ENCODE measurements at regions not wholly inside any gene's neighbourhood (a gene's known extent, or its start where the extent isn't known, plus 50 kb on each side); places are given as distances from the start of the nearest gene placed in this dataset.
"Not testable (repeated sequence)": the region's sequence is repeated elsewhere in the genome, so short reads cannot be mapped to it uniquely, and the experiment has no call there.

- intact Hi-C loops (cut with DNase I; ENCODE audit: low total_unique reads) (no loop called here), in situ Hi-C loops (cut with MboI; ENCODE audit: low sequenced_read_pairs in 4 of 4) (no loop called here)
- no peak for TF ChIP-seq CTCF (IDR thresholded peaks at IDR 0.05 in 4 of 5, conservative IDR thresholded peaks at IDR 0.05 in 1 of 5)
- TF ChIP-seq POLR2A (IDR thresholded peaks at IDR 0.05): no peak
- DNase-seq (no peak), ATAC-seq (no peak)
- no peaks in the 10 kb centered on the region for H3K36me3 ChIP-seq
- H3K27me3 ChIP-seq: no peaks in the 10 kb centered on the region
- H3K4me3 ChIP-seq: no peak overlapping the region
- H3K27ac ChIP-seq: no peak overlapping the region
- H3K4me1 ChIP-seq: peaks cover 0 to 3% of the 10 kb centered on the region in 2 donors
- H3K9me3 ChIP-seq: no peaks in the 10 kb centered on the region
Measured at GRCh38 chr7:32676249-32676941, 181.1 kb downstream of the AVL9 start.

GRCh38 chr7:32673275-32673983 is 178.1 kb downstream of the AVL9 start:
- Histone ChIP-seq H3K4me1 (peaks cover 3 to 4% of the 10 kb centered on the region in 2 donors), H3K27me3 (no peaks in the 10 kb centered on the region), H3K27ac (no peak overlapping the region), H3K4me3 (no peak overlapping the region), H3K9me3 (no peaks in the 10 kb centered on the region), H3K36me3 (no peaks in the 10 kb centered on the region)
- intact Hi-C loops (cut with DNase I; ENCODE audit: low total_unique reads): no loop called here
- DNase-seq (no peak), ATAC-seq (no peak)
- in situ Hi-C loops (cut with MboI; ENCODE audit: low sequenced_read_pairs in 4 of 4): no loop called here
- TF ChIP-seq CTCF (IDR thresholded peaks at IDR 0.05 in 4 of 5, conservative IDR thresholded peaks at IDR 0.05 in 1 of 5) (no peak), POLR2A (IDR thresholded peaks at IDR 0.05) (no peak)

GRCh38 chr7:32670110-32671025 is 175.1 kb downstream of the AVL9 start:
- no peak overlapping the region for H3K4me3 ChIP-seq
- TF ChIP-seq POLR2A (IDR thresholded peaks at IDR 0.05) (no peak), CTCF (IDR thresholded peaks at IDR 0.05 in 4 of 5, conservative IDR thresholded peaks at IDR 0.05 in 1 of 5) (no peak)
- DNase-seq (no peak), ATAC-seq (no peak)
- in situ Hi-C loops (cut with MboI; ENCODE audit: low sequenced_read_pairs in 4 of 4) (no loop called here), intact Hi-C loops (cut with DNase I; ENCODE audit: low total_unique reads) (no loop called here)
- H3K4me1 ChIP-seq: peaks cover 3 to 4% of the 10 kb centered on the region in 2 donors
- H3K27ac ChIP-seq: no peak overlapping the region
- H3K9me3 ChIP-seq: no peaks in the 10 kb centered on the region
- H3K36me3 ChIP-seq: no peaks in the 10 kb centered on the region
- H3K27me3 ChIP-seq: no peaks in the 10 kb centered on the region

GRCh38 chr7:32669173-32669870 is 174.0 kb downstream of the AVL9 start:
- DNase-seq: not testable (repeated sequence)

GRCh38 chr7:32668387-32669097 is 173.3 kb downstream of the AVL9 start:
- in situ Hi-C loops (cut with MboI; ENCODE audit: low sequenced_read_pairs in 4 of 4); H3K36me3 ChIP-seq; DNase-seq; intact Hi-C loops (cut with DNase I; ENCODE audit: low total_unique reads); H3K27ac ChIP-seq; H3K9me3 ChIP-seq; ATAC-seq; H3K27me3 ChIP-seq; H3K4me1 ChIP-seq; H3K4me3 ChIP-seq: not testable (repeated sequence)

More at GRCh38 chr7:32669173-32669870, 174.0 kb downstream of the AVL9 start:
- H3K9me3 ChIP-seq; in situ Hi-C loops (cut with MboI; ENCODE audit: low sequenced_read_pairs in 4 of 4); H3K27me3 ChIP-seq; H3K36me3 ChIP-seq; intact Hi-C loops (cut with DNase I; ENCODE audit: low total_unique reads); H3K4me3 ChIP-seq; H3K27ac ChIP-seq; H3K4me1 ChIP-seq; ATAC-seq: not testable (repeated sequence)

GRCh38 chr7:32667586-32667985 is 172.3 kb downstream of the AVL9 start:
- H3K36me3 ChIP-seq; H3K27ac ChIP-seq; DNase-seq; in situ Hi-C loops (cut with MboI; ENCODE audit: low sequenced_read_pairs in 4 of 4); H3K4me3 ChIP-seq; H3K9me3 ChIP-seq; H3K4me1 ChIP-seq; intact Hi-C loops (cut with DNase I; ENCODE audit: low total_unique reads); H3K27me3 ChIP-seq; ATAC-seq: not testable (repeated sequence)

GRCh38 chr7:32663805-32664211 is 168.5 kb downstream of the AVL9 start:
- H3K36me3 ChIP-seq; H3K27ac ChIP-seq; DNase-seq; H3K27me3 ChIP-seq; H3K4me3 ChIP-seq; ATAC-seq; intact Hi-C loops (cut with DNase I; ENCODE audit: low total_unique reads); H3K9me3 ChIP-seq; in situ Hi-C loops (cut with MboI; ENCODE audit: low sequenced_read_pairs in 4 of 4); H3K4me1 ChIP-seq: not testable (repeated sequence)

Measured in gastrocnemius medialis (tissue), 4 donors.